B cell (primary cell): ENCODE measurements at regions not wholly inside any gene's neighbourhood (a gene's known extent, or its start where the extent isn't known, plus 50 kb on each side); places are given as distances from the start of the nearest gene placed in this dataset.

Source experiments
- ATAC-seq: fragments of 200-7000 bp; cut with Tn5 transposase; one replicate; pipeline ENCODE4 v1.10.0; 2021; ENCODE audit warnings: low read depth, mild to moderate bottlenecking, moderate number of reproducible peaks, moderate library complexity
- CTCF ChIA-PET: fragments of 350-600 bp; sonication (Branson Sonifier 250); formaldehyde crosslinking; loops from one replicate; lab custom pipeline; 2021; ENCODE audit warnings: antibody characterized with exemption, inconsistent platforms; lab: Charles Lee
- POLR2A ChIA-PET: fragments of 350-600 bp; sonication (Branson Sonifier 250); formaldehyde crosslinking; loops from one replicate; lab custom pipeline; 2021; ENCODE audit warnings: antibody characterized with exemption; lab: Charles Lee
- DNase-seq: peaks from one replicate; pipeline ENCODE4 v3.0.0; 2013
- H2AFZ ChIP-seq: 2 replicates; pipeline ENCODE4 v1.6.1; 2012; ENCODE audit warnings: mild to moderate bottlenecking, low read depth, low read length; ENCODE audit not compliant: insufficient read depth, poor library complexity, severe bottlenecking
- H3K27ac ChIP-seq, 2 donors: 1 replicate in 1 of 2; 2 replicates in 1 of 2; pipeline ENCODE4 v1.5.1; 2012 to 2013; ENCODE audit warnings: low read length in 2 of 2, mild to moderate bottlenecking in 2 of 2, moderate library complexity in 1 of 2
- H3K27me3 ChIP-seq, 4 experiments: fragments of 200-600 bp in 1 of 4; sonication (generic) in 1 of 4; replicated peaks in 1 of 4; 1 replicate in 2 of 4; 2 replicates in 2 of 4; pipeline versions ENCODE4 v1.6.1 to v1.7.0; 2013 to 2016; ENCODE audit warnings: low read length in 3 of 4, mild to moderate bottlenecking in 2 of 4, mixed read lengths in 1 of 4, moderate library complexity in 1 of 4; ENCODE audit not compliant: insufficient read depth in 4 of 4, control insufficient read depth in 3 of 4; ENCODE audit errors: control extremely low read depth in 1 of 4
- H3K36me3 ChIP-seq, 2 experiments: replicated peaks in 1 of 2; 1 replicate in 1 of 2; 2 replicates in 1 of 2; pipeline versions ENCODE4 v1.6.1 to v1.7.1; 2013; ENCODE audit warnings: low read length in 1 of 2; ENCODE audit not compliant: insufficient read depth in 2 of 2, control insufficient read depth in 1 of 2; ENCODE audit errors: control extremely low read depth in 1 of 2, extremely low read depth in 1 of 2
- H3K4me1 ChIP-seq, 2 donors: fragments of 200-600 bp in 1 of 2; sonication (generic) in 1 of 2; 1 replicate in 1 of 2; 2 replicates in 1 of 2; pipeline versions ENCODE4 v1.5.1 to v1.6.1; 2013 to 2017; ENCODE audit warnings: low read length in 2 of 2; ENCODE audit not compliant: control insufficient read depth in 2 of 2, insufficient read depth in 2 of 2
- H3K4me2 ChIP-seq: replicated peaks from 2 replicates; pipeline ENCODE3; 2012; ENCODE audit warnings: mild to moderate bottlenecking, low read depth, low read length; ENCODE audit not compliant: poor library complexity, severe bottlenecking
- H3K4me3 ChIP-seq, 5 experiments: fragments of 200-600 bp in 1 of 5; sonication (generic) in 1 of 5; 1 replicate in 3 of 5; 2 replicates in 2 of 5; pipeline versions ENCODE4 v1.5.1 to v1.7.0; 2011 to 2016; ENCODE audit warnings: low read length in 4 of 5, mild to moderate bottlenecking in 4 of 5, low read depth in 2 of 5, control low read depth in 1 of 5, moderate library complexity in 1 of 5; ENCODE audit not compliant: insufficient read depth in 1 of 5; ENCODE audit errors: control extremely low read depth in 1 of 5, extremely low read depth in 1 of 5
- H3K79me2 ChIP-seq: fragments of 200-600 bp; sonication (generic); one replicate; pipeline ENCODE4 v1.6.0; 2016; ENCODE audit warnings: low read length; ENCODE audit not compliant: control insufficient read depth, insufficient read depth
- H3K9ac ChIP-seq: fragments of 200-600 bp; sonication (generic); 2 replicates; pipeline ENCODE4 v1.6.1; 2017; ENCODE audit warnings: mild to moderate bottlenecking, low read length, moderate library complexity
- H3K9me3 ChIP-seq, 3 donors: one replicate each; pipeline versions ENCODE4 v1.6.1 to v1.7.1; 2013; ENCODE audit warnings: low read length in 2 of 3; ENCODE audit not compliant: control insufficient read depth in 2 of 3, insufficient read depth in 1 of 3; ENCODE audit errors: control extremely low read depth in 1 of 3
- H4K20me1 ChIP-seq: 2 replicates; pipeline ENCODE4 v1.6.0; 2012; ENCODE audit warnings: mild to moderate bottlenecking, low read length; ENCODE audit not compliant: insufficient read depth, control insufficient read depth, poor library complexity, severe bottlenecking
- H3K27ac Mint-ChIP-seq: one replicate; pipeline ENCODE4 v1.8.0; 2021; ENCODE audit warnings: mixed read lengths
- H3K27me3 Mint-ChIP-seq: one replicate; pipeline ENCODE4 v1.8.0; 2021; ENCODE audit warnings: mixed read lengths
- H3K4me1 Mint-ChIP-seq: one replicate; pipeline ENCODE4 v1.8.0; 2021; ENCODE audit warnings: mixed read lengths
- H3K4me3 Mint-ChIP-seq: one replicate; pipeline ENCODE4 v1.8.0; 2021; ENCODE audit warnings: mixed read lengths
- H3K9me3 Mint-ChIP-seq: one replicate; pipeline ENCODE4 v1.8.0; 2022; ENCODE audit warnings: mixed read lengths; ENCODE audit not compliant: insufficient read depth
- EZH2 ChIP-seq: IDR thresholded peaks from 2 replicates; pipeline ENCODE4 v1.6.1; 2012; ENCODE audit warnings: borderline replicate concordance, low read depth, mild to moderate bottlenecking, moderate library complexity, low read length; ENCODE audit not compliant: insufficient read depth, poor library complexity, severe bottlenecking
- whole genome bisulfite sequencing: methylation state at CpG from one replicate; pipeline ENCODE4 v1.1.5; 2013; ENCODE audit warnings: missing lambda C conversion rate; ENCODE audit not compliant: insufficient coverage; 5-methylcytosine and 5-hydroxymethylcytosine counted together
- intact Hi-C: fragments of 100-400 bp; cut with micrococcal nuclease; formaldehyde crosslinking; loops from one replicate; pipeline ENCODE4 v1.10.0; 2022
- TF ChIP-seq, protein P1 (sequence below): fragments of 200-600 bp; IDR thresholded peaks from one replicate; pipeline ENCODE4 v1.8.0; 2022; ENCODE audit warnings: antibody characterized with exemption, mild to moderate bottlenecking

GRCh38 chr12:13627536-13627935, 353.9 kb downstream of the GRIN2B start:
- Histone ChIP-seq H3K9me3 (no peaks in the 10 kb centered on the region), H2AFZ (no peak overlapping the region), H3K79me2 (no peaks in the 10 kb centered on the region), H3K36me3 (no peaks in the 10 kb centered on the region), H3K4me2 (no peak overlapping the region), H4K20me1 (no peaks in the 10 kb centered on the region), H3K9ac (no peak overlapping the region), H3K4me1 (no peaks in the 10 kb centered on the region), H3K4me3 (no peak overlapping the region), H3K27ac (no peak overlapping the region), H3K27me3 (no peaks in the 10 kb centered on the region)
- no peaks in the 10 kb centered on the region for H3K4me1 Mint-ChIP-seq
- 92% methylated on average over 3 of the region's 3 CpGs for WGBS
- CTCF ChIA-PET: no interaction called here
- ATAC-seq (no peak), DNase-seq (no peak)
- no peak overlapping the region for H3K27ac Mint-ChIP-seq
- H3K27me3 Mint-ChIP-seq: peaks cover 3% of the 10 kb centered on the region
- no peaks in the 10 kb centered on the region for H3K9me3 Mint-ChIP-seq
- POLR2A ChIA-PET: no interaction called here
- H3K4me3 Mint-ChIP-seq: no peak overlapping the region
- TF ChIP-seq, protein P1, sequence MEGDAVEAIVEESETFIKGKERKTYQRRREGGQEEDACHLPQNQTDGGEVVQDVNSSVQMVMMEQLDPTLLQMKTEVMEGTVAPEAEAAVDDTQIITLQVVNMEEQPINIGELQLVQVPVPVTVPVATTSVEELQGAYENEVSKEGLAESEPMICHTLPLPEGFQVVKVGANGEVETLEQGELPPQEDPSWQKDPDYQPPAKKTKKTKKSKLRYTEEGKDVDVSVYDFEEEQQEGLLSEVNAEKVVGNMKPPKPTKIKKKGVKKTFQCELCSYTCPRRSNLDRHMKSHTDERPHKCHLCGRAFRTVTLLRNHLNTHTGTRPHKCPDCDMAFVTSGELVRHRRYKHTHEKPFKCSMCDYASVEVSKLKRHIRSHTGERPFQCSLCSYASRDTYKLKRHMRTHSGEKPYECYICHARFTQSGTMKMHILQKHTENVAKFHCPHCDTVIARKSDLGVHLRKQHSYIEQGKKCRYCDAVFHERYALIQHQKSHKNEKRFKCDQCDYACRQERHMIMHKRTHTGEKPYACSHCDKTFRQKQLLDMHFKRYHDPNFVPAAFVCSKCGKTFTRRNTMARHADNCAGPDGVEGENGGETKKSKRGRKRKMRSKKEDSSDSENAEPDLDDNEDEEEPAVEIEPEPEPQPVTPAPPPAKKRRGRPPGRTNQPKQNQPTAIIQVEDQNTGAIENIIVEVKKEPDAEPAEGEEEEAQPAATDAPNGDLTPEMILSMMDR: no peak
- no peak for TF ChIP-seq EZH2
- intact Hi-C loops: no loop called here

- H3K9me3 ChIP-seq: no peaks in the 10 kb centered on the region
- no peak for DNase-seq
- H3K4me1 Mint-ChIP-seq: no peaks in the 10 kb centered on the region
- ATAC-seq: no peak
- no peaks in the 10 kb centered on the region for H3K27me3 ChIP-seq
- no peak overlapping the region for H3K4me3 Mint-ChIP-seq
- H3K27ac Mint-ChIP-seq: no peak overlapping the region
- H3K79me2 ChIP-seq: no peaks in the 10 kb centered on the region
- no peaks in the 10 kb centered on the region for H4K20me1 ChIP-seq
- no peaks in the 10 kb centered on the region for H3K9me3 Mint-ChIP-seq
- no peak overlapping the region for H3K4me2 ChIP-seq
- CTCF ChIA-PET: no interaction called here
- intact Hi-C loops: no loop called here
- 80% methylated on average over 1 of the region's 3 CpGs for WGBS
- H3K4me1 ChIP-seq: no peaks in the 10 kb centered on the region
- H3K27me3 Mint-ChIP-seq: no peaks in the 10 kb centered on the region
- no peak for TF ChIP-seq EZH2
- TF ChIP-seq, protein P1: no peak
- POLR2A ChIA-PET: no interaction called here
- H3K36me3 ChIP-seq: no peaks in the 10 kb centered on the region
- H2AFZ ChIP-seq: no peak overlapping the region
- H3K9ac ChIP-seq: no peak overlapping the region
- no peak overlapping the region for H3K27ac ChIP-seq
- no peak overlapping the region for H3K4me3 ChIP-seq
Observed at GRCh38 chr12:13613297-13613696, 368.1 kb downstream of the GRIN2B start.
